HG02981 (cell line): ENCODE measurements at regions not wholly inside any gene's neighbourhood (a gene's known extent, or its start where the extent isn't known, plus 50 kb on each side); places are given as distances from the start of the nearest gene placed in this dataset.

ENCODE experiments used
- ATAC-seq: cut with Tn5 transposase; IDR thresholded peaks from one replicate; pipeline ENCODE4 v1.9.1; 2021; ENCODE audit warnings: mild to moderate bottlenecking, moderate library complexity; ENCODE audit not compliant: unreplicated experiment

DNA sequence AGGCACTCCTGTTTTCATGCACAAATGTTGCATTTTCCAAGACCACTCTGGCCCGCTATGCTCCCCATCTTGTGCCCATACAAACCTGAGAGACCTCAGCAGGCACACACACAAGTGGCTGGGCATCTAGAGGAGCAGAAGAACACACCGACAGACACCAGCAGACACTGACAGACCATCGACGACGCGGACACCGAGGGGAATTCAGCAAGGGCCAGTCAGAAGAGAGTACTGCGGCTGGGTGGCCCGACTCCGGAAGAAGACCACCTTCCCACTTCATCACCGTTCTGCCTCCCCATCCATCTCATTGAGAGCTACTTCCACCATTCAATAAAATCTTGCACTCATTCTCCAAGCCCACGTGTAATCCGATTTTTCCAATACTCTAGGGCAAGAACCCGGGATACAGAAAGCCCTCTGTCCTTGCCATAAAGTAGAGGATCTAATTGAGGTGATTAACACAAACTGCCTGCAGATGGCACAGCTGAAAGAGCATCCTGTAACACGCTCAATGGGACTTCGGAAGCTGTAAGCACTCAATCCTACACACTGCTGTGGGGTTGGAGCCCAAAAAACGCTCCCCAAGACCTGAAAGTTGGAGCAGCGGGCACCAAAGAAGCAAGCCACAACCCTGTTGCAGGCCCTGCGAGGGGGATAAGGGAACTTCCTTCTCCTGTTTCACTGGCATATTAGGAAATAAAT lies 780.9 kb downstream of the ARAP2 start:
- no peak for ATAC-seq

DNA sequence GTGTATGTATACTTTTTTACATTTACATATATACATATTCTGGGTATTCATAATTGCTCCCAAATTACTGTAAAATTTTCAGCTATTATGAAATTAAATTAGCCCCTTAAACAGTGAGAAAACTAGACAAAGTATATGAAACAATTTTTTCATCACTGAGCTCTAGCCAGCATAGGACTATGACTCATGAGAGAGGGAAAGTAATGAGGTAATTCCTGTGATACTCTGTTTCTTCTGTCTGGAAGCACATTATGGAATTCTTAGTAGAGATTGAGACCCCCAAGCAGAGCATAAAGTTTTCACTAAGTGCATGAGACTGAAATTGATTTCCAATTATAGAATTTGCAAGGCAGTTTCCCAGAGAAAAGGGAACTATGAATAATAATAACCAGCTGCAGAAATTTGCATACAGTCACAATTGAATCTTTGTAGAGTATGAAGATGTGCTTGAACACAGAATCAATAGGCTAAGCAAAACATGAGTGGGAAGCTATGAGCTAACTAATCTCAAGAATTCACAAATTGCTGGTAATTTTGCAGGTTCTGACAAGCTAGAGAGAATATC lies 779.3 kb downstream of the ARAP2 start:
- ATAC-seq, result no peak

DNA sequence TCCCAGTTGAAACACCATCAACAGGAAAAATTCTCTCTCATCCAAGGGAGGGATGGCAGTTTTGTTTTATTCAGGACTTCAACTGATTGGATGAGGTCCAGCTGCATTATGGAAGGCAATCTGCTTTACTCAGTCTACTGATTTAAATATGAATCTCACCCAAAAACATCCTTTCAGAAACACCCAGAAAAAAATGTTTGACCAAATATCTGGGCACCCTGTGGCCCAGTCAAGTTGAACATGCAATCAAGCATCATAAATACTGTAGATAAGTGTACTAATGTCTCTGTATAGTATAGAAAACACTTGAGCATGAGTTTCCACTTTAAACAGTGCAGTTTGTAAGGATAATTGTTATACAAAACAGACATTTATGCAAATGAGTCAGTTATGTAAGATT lies 753.2 kb downstream of the ARAP2 start:
- ATAC-seq, result no peak

DNA sequence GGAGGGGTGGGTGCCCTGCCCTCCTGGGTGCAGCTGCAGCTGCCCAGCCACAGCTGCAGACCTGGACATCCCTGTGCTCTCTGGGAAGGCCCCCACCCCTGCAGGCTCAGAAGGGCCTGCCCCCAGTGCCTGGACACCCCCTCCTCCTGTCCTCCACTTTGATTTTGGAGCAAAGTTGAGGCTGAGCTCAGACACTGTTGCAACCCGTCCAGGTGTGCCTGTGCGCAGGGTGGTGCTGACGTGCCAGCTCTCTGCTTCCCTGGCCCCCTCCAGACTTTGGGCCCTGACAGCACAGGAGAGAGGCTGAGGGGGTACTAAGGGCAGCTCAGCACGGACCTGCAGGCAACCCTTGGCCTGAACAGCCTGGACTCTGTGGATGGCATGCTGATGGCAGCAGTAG lies 750.3 kb downstream of the ARAP2 start:
- ATAC-seq, result no peak

DNA sequence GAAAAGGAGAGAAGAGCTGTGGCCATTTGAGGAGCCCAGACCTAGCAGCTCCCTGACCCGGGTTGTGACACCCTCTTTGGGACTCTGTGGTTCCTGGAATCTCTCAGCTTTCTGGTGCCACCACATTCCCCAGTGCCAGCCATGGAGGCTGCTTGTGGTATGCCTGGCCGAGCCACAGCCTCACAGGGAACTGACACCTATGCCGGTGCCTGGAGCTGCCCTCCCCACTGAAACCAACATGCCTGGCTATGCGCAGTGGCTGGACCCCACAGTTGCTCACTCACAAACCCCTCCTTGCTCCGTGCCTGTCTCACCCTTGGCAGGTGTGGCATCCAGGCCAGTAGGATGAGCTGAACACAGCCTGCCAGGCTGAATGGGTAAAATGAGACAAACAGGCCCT lies 749.4 kb downstream of the ARAP2 start:
- ATAC-seq, result no peak

DNA sequence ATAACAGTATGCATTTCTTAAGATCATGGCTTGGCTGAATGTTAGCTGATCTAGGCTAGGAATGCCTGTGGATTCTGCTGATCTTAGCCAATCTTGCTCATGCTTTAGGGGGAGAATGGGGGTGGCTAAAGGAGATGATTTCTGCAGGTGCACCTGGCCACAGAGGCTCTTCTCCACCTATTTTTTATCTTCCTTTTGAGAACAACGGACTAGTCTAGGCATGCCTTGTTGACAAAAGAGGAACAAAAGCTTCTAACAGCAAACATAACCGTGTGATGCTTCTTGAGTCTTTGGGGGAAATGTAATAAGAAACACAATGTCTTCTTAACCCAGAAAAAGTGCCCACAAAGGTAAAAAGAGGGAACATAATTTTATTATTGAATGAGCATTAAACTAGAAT lies 743.5 kb downstream of the ARAP2 start:
- ATAC-seq, result no peak

DNA sequence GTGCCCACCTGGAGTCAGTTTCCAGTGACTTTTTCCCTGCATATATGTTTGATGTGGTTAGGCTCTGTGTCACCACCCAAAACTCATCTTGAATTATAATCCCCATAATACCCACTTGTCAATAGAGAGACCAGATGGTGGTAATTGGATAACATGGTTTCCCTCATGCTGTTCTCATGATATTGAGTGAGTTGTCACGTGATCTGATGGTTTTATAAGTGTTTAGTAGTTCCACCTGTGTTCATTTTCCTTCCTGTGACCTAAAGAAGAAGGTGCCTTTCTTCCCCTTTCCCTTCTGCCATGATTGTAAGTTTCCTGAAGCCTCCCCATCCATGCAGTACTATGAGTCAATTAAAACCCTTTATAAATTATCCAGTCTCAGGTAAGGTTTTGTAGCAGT lies 740.9 kb downstream of the ARAP2 start:
- no peak for ATAC-seq

DNA sequence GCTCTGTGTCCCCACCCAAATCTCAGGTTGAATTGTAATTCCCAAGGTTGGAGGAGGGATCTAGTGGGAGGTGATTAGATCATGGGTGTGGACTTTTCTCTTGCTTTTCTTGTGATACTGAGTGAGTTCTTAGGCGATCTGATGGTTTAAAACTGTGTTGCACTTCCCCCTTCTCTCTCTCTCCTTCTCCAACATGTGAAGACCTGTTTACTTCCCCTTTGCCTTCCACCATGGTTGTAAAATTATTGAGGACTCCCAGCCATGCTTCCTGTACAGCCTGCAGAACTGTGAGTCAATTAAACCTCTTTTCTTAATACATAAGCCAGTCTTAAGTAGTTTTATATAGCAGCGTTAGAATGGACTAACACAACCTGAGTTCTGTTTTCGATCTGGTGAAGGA lies 738.2 kb downstream of the ARAP2 start:
- no peak for ATAC-seq

DNA sequence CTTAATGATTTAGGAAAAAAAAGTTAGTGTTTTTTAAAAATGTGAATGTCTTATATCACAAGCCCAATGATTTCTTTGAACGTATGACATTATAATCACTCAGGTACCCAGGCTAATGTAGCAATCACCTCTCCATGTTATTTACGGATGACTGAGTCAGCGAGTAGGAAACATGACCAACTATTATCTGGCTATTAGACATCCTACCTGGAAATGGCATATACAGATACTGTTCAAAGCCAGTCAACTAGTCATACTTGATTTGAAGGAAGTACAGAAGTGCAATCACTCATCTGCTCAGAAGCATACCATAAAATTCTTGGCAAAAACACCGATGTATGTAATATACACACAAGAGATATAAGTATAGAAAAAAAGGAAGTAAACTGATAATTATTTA lies 732.5 kb downstream of the ARAP2 start:
- ATAC-seq, result no peak

DNA sequence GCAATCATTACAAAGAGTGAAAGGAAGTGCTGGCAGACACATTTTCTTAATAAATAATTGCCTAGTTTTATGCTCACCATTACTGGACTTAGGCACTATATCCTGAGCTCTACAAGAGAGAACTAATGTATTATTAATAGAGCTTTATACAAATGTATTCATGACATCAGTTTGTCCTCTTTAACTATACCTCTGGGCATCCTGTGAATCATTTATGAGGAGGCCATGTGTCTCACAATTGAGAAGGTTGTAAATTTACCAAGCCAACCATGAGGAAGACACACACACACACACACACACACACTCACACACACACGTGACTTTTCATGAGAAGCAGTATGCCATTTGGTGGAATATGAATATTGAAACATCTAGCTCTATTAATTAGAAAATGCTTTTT lies 728.2 kb downstream of the ARAP2 start:
- no peak for ATAC-seq

DNA sequence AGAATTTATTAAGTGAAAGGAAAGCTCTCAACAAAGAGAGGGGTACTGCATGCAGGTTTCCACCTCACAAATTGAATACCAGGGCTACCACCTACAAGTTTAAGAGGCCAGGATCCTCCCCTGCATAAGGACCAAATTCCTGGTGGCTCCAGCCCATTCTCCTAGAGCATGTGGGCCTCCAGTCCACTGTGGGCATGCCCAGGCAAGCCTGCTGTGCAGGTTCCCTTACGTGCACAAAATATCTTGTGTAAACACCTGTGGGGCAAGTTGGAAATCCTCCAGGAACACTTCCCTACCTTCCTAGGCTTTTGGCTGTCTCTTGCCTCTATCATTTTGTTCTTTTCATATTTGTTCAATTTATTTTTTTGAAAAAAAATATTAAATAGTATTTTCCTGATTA lies 724.3 kb downstream of the ARAP2 start:
- no peak for ATAC-seq

DNA sequence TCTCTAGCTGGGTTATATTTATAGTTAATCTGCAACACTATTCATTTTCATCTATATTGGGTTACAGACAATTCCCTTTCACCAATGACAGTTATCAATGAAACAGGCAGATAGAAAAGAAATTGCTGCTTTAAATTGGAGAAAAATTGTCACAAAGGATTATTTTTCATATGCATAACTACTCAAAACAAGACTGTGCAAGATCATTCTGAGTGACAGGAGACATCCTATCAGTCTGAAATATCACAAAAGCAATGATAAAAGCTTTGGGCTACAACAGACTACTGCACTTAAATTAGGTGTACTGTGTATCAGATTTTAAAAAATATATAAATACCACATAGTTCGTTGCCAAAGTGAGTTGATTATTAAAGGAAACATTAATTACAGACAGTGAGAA lies 722.6 kb downstream of the ARAP2 start:
- ATAC-seq, result no peak

DNA sequence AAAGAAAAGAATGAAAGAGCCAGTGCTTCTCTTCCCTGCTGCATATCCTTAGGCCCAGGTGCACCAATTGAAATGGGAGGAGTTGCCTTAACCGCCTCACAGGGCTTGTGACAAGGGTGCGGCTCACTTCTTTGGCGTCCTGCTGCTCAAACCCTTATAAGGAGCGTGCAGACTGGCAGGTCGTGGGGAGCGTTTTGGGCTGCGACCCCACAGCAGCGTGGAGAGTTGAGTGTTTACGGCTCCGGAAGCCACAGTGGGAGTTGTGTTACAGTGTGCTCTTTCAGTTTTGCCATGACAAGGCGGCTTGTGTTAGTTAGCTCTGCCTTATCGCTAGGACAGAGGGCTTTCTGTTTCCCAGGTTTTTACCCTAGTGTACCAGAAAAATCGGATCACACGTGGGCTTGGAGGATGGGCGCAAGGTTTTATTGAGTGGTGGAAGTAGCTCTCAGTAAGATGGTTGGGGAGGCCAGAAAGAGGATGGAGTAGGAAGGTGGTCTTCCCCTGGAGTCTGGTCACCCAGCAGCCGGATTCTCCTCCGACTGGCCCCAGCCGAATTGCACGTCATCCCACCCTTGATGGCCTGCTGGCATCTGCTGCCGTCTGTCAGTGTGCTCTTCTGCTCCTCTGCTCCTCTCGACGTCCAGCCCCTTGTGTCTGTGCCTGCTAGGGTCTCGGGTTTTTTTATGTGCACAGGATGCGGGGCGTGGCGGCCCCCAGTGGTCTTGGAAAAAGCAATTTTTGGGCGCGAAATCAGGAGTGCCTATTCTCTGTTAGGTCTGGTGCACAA lies 718.9 kb downstream of the ARAP2 start:
- no peak for ATAC-seq

DNA sequence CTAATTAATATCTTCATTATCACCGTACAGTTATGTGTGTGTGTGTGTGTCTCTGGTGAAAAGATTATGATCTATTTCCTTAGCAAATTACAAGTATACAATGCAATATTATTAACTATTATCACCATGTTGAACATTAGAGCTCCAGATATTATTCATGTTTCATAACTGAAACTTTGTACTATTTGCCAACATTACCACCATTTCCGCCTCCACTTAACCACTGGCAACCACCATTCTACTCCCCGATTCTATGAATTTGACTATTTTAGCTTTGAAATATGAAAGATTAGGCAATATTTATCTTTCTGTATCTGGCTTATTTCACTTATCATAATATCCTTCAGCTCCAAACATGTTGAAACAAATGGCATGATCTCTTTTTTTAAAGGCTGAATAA lies 717.9 kb downstream of the ARAP2 start:
- no peak for ATAC-seq

DNA sequence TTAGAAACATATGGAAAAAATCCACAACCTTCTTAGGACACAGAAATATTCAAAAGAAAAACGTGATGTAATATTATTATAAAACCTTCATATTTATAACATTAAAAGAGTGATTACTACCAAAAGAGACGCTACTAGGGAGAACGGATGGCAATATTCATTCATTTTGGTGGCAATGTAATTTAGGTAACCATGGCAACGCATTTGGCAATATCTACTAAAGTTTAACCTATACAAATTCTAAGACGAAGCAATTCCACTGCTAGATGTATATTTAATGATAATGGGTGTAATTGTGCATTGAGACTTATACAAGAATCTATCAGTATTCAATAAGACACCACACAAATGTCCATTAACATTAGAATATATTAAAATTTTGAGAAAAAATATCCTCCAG lies 709.4 kb downstream of the ARAP2 start:
- ATAC-seq, result no peak

DNA sequence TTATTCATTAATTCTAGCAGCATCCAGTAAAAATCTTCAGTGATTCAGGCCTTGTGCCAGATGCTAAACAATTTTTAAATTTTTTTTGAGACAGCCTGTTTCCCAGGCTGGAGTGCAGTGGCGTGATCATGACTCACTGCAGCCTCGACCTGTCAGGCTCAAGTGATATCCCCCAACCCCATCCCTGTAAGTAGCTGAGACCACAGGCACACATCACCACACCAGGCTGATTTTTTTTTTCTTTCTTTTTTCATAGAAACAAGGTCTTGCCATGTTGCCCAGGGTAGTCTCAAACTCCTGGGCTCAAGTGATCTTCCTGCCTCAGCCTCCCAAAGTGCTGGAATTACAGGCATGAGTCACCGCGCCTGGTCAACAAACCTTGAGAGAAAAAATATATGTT lies 705.5 kb downstream of the ARAP2 start:
- no peak for ATAC-seq

DNA sequence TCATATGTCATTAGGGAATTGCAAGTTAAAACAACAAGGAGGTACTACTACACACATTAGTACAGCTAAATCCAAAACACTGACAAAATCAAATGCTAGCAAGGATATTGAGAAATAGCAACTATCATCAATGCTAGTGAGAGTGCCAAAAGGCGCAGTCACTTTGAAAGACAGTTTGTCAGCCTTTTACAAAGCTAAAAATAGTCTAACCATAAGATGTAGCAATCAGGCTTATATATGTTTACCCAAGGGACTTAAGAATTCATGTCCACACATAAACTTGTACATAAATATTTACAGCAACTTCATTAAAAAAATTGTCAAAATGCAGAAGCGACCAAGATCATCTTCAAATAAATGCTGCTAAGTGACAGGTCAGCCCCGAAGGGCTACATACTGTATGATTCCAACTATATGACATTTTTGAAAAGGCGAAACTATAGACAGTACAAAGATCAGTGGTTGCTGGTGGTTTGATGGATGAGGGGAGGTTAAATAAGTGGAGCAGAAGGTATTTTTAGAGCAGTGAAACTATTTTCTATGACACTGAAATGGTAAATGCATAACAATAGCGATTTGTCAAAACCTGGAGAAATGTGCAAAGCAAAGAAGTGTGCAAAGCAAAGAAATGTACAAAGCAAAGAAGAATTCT lies 704.8 kb downstream of the ARAP2 start:
- ATAC-seq, result no peak

DNA sequence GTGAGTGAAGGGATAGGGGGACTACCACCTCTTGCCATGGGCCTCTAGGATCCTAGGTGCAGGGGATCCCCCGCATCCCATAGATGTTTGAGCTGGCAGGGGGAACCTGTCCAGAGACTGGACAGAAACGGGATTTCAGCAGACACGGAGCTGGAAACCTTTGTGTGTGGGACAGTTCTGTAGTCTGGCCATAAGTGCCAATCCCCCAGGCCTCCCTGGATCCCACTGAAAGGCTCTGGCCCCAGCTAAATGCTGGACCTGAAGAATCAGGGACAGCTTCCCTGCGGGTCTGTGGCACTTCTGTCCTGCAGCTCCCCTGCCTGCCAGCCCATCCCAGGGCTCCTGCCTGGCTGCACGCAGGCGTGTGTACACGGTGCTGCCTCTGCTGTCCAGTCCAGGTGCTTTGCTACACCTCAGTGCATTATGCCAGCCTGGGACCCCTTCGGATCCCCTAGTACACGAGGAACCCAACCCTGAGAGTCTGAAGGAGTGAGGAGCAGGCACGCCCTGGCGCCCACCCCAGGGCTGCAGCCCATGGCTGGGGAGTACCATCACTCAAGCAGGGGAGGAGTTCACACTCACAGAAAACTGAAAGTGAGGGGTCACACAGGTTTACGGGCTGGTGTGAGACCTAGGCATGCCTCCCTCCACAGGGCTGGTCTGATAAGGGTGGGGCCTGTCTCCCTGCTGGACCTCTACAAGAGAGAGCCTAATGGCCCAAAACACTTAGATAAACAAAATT lies 703.0 kb downstream of the ARAP2 start:
- ATAC-seq, result no peak

DNA sequence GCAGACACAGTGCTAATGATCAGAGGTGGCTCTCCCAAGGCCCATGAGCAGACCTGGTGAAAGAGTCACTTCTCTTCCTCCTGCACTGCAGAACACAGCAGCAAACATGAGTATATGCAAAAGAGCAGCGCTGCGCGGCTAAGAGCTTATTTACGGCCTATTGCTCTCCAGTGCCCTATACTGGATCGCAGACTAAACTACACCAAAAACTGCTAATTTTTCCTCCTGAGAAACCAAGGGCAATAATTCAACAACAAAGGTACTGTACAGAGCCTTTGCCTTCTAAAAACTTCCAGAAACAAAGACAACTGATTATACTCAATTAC lies 702.5 kb downstream of the ARAP2 start:
- ATAC-seq, result no peak

DNA sequence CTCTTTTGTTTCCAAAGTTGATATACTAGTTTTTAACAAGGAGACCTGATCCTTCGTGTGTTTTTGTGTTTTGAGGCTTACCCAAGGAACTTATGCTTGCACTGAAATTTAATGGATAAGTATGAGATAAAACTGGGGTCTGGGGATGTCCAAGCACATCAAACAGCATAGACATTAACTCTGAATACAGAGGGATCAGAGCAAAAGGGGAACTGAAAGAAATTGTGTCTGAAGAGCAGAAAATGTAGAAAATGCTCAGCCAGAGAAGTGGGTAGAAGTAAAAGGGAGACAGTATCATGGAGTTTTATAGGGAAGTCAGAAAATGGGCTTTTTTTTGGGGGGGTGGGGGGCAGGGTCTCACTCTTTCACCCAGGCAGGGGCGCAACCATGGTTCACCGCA lies 695.4 kb downstream of the ARAP2 start:
- ATAC-seq, result no peak

DNA sequence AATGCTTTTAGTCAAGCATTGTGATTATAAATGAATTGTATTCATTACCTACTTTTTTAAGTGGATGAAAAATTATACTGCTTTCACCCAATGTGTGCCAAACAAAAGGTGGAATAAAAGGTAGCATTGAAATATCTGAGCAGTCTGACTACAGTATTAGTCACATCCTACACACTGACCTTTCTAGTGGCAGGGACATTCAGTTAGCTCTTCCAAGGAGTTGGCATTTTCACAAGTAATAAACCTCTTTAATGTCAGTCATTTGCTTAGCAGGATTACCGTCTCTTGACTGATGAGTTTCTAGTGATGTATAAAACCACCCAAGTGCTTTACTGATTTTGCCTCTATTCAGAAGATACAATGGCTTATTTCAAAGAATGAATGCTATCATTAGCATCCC lies 687.9 kb downstream of the ARAP2 start:
- ATAC-seq, result no peak
